PFSK-1 (cell line): ENCODE measurements at regions not wholly inside any gene's neighbourhood (a gene's known extent, or its start where the extent isn't known, plus 50 kb on each side); places are given as distances from the start of the nearest gene placed in this dataset.

Experiments
- FOXP2 ChIP-seq: optimal IDR thresholded peaks from 2 replicates; pipeline ENCODE3; 2011; ENCODE audit warnings: borderline replicate concordance, control low read depth, inconsistent platforms; ENCODE audit not compliant: insufficient read depth; ENCODE audit errors: extremely low read length, extremely low read depth
- POLR2AphosphoS5 ChIP-seq: IDR thresholded peaks from 2 replicates; pipeline ENCODE4 v1.6.1; 2012; ENCODE audit warnings: low read depth, mild to moderate bottlenecking, control low read depth, low read length, moderate library complexity
- SIN3A ChIP-seq: IDR thresholded peaks from 2 replicates; pipeline ENCODE4 v1.6.1; 2012; ENCODE audit warnings: mild to moderate bottlenecking, low read length, moderate library complexity, borderline replicate concordance; ENCODE audit not compliant: insufficient read depth
- TAF1 ChIP-seq: IDR thresholded peaks from 2 replicates; pipeline ENCODE4 v1.6.1; 2012; ENCODE audit warnings: low read length, control low read depth, borderline replicate concordance; ENCODE audit not compliant: insufficient read depth
- TF ChIP-seq, protein P1 (sequence below), 2 experiments: IDR thresholded peaks; 2 replicates each; pipeline versions ENCODE4 v1.6.1 to v1.8.0; 2011 to 2012; ENCODE audit warnings: low read depth in 2 of 2, low read length in 2 of 2, control low read depth in 1 of 2, inconsistent platforms in 1 of 2, mild to moderate bottlenecking in 1 of 2, moderate library complexity in 1 of 2; ENCODE audit not compliant: insufficient read depth in 1 of 2

DNA sequence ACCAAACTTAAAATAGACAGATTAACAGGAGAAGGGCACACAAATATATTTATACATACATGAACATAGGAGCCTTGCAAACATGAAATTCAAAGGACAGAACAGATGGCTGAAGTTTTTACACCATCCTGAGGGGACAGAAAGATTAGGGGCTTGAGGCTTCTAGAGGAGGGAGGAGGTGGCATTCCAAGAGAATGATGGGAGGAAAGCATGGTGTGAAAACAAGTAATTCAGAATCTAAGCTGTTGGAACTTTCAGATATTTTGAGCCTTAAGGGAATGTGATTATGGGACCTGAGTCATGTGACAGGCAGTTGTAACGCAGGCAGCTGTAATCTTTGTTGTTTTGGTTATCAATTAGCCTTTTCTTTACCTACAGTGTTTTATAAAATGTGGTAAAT is 225.2 kb upstream of the SPOPL start:
- no peak for TF ChIP-seq POLR2AphosphoS5
- no peak for TF ChIP-seq TAF1
- no peak for TF ChIP-seq FOXP2
- TF ChIP-seq SIN3A = no peak

DNA sequence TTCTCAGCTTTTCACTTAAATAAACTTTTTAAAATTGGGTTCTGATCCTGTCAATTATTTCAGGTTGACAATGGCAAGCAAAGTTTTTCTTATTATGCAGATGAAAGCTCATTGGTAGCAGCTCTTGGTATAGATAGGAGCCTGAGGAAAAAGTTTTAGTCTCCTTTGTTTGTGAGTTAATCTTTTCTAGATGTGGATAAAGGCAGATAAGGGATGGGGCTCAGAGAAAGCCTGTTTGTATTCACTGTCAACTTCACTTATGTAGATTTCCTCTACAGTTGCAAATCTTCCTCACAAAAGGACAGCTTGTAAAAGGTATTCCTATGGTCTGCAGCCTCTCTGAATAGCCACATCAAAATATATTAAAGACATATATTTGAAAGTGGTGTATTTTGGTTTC is 224.5 kb upstream of the SPOPL start:
- TF ChIP-seq, protein P1, sequence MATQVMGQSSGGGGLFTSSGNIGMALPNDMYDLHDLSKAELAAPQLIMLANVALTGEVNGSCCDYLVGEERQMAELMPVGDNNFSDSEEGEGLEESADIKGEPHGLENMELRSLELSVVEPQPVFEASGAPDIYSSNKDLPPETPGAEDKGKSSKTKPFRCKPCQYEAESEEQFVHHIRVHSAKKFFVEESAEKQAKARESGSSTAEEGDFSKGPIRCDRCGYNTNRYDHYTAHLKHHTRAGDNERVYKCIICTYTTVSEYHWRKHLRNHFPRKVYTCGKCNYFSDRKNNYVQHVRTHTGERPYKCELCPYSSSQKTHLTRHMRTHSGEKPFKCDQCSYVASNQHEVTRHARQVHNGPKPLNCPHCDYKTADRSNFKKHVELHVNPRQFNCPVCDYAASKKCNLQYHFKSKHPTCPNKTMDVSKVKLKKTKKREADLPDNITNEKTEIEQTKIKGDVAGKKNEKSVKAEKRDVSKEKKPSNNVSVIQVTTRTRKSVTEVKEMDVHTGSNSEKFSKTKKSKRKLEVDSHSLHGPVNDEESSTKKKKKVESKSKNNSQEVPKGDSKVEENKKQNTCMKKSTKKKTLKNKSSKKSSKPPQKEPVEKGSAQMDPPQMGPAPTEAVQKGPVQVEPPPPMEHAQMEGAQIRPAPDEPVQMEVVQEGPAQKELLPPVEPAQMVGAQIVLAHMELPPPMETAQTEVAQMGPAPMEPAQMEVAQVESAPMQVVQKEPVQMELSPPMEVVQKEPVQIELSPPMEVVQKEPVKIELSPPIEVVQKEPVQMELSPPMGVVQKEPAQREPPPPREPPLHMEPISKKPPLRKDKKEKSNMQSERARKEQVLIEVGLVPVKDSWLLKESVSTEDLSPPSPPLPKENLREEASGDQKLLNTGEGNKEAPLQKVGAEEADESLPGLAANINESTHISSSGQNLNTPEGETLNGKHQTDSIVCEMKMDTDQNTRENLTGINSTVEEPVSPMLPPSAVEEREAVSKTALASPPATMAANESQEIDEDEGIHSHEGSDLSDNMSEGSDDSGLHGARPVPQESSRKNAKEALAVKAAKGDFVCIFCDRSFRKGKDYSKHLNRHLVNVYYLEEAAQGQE (IDR thresholded peaks at IDR 0.05; ENCODE audit: insufficient read depth in 1 of 2, low read depth in 2 of 2, low read length in 2 of 2) = no peak
- TF ChIP-seq FOXP2 (no peak), SIN3A (no peak)

DNA sequence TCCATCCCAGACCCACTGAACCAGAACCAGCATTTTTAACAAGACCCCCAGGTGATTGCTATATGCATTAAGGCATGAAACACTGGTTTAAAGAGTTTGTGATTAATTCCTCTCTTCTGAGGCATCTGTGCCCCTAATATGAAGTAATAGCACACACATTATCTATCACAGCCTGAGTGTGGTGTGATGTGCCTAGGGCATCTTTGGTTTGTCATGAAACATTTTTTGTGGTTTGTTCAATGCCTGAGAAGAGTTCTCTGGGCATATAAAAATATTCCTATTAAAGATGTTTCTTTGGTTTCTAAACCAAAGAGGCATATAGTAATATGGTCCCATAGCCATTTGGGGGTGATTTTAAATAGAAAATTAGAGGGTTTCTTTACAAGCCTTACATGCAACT is 221.7 kb upstream of the SPOPL start:
- TF ChIP-seq SIN3A (no peak), POLR2AphosphoS5 (no peak), TAF1 (no peak), FOXP2 (no peak)
- TF ChIP-seq, protein P1 (IDR thresholded peaks at IDR 0.05; ENCODE audit: insufficient read depth in 1 of 2, low read depth in 2 of 2, low read length in 2 of 2) = no peak

DNA sequence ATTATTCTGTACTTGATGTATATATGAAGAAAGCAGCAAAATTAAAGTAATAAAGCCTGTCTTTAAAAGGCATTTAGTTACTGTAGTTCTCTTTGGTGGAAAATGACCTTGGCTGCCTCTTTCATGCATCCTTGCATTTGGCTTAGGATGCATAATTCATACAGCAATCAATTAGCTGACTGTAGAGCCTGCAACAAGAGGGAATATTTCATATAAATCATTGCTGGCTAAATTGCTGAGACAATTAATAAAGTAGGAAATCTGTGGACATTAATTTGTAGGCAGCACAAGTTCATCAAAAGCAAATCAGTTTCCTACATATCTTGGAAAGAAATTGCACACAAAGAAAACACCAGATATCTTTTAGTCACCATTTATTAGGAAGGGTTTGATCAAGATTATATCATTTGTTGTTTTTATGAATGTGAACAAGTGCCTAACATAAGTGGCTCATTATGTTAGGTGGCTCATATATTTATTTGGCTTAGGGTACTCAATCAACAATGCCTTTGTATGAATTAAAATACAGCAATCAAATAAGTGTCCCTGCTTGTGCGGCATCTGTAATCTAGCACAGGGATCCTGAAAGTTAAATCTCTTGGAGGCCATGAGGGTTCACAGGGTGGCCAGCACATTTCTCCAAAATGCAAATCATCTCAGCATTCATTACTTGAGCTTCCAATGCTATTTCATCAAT is 220.4 kb upstream of the SPOPL start:
- no peak for TF ChIP-seq TAF1

DNA sequence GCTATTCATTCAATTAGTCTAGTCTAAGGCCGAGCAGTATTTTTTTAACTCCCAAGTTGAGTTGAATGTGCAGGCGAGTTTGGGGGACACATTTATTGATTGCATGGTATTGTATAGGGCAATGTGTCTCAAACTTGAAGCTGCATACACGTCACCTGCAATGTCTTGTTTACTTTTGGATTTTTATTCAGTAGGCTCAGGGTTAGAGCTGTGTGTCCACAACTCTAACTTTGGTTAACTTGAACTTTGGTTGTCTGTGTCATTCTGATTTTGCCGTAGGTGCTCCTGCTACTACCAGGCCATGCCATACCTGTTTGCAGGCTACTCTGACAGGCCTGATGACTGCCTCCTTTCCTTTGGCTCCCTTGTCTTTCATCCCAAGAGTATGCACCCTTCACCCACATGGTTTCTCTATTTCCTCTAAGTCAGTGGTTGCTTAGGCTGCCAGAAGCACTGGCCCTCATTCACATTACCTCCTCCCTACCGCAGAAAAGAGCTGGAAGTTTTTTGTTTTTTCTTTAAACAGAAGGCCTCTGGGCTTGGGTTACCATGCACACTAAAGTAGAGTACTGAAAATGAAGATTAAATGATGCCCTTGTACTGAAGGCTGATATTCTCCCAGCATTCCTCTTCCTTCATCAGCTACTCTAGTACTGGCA is 219.4 kb upstream of the SPOPL start:
- TF ChIP-seq TAF1 (no peak), FOXP2 (no peak), POLR2AphosphoS5 (no peak), SIN3A (no peak)
- TF ChIP-seq, protein P1 (IDR thresholded peaks at IDR 0.05; ENCODE audit: insufficient read depth in 1 of 2, low read depth in 2 of 2, low read length in 2 of 2) = no peak

DNA sequence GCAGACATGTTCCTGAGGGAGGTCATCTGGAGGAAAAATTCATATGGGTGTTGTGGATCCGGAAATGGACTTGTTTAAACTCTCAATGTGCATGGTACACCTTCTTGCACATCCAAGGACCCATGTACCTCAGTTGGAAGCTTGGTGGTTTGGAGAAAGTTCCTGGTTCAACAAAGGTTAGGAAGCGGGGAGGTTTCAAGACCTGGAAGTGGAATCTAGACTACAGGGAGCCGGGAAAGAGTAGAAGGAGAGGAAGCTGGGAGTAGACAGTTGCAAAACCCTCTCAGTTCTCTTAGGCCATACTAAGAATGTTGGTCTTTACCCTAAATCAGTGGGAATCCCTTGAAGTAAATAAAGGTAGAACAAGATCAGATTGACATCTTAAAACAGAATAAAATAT is 209.8 kb upstream of the SPOPL start:
- TF ChIP-seq, protein P1 (IDR thresholded peaks at IDR 0.05; ENCODE audit: insufficient read depth in 1 of 2, low read depth in 2 of 2, low read length in 2 of 2) = no peak
- TF ChIP-seq SIN3A = no peak
- no peak for TF ChIP-seq FOXP2
- no peak for TF ChIP-seq TAF1
- TF ChIP-seq POLR2AphosphoS5 = no peak
